H1 (cell line): ENCODE measurements at regions not wholly inside any gene's neighbourhood (a gene's known extent, or its start where the extent isn't known, plus 50 kb on each side); places are given as distances from the start of the nearest gene placed in this dataset.

Experiments used
- CBX5 ChIP-seq: fragments of 300-800, 300-1000 bp; sonication (generic); IDR thresholded peaks from 2 replicates; pipeline ENCODE4 v1.7.1; 2016; ENCODE audit warnings: antibody characterized with exemption, low read length, low read depth
- CBX8 ChIP-seq: fragments of 300-800, 300-1000 bp; sonication (generic); IDR thresholded peaks from 2 replicates; pipeline ENCODE4 v1.7.1; 2016; ENCODE audit warnings: low read depth, low read length, borderline replicate concordance
- NANOG ChIP-seq: IDR thresholded peaks from 2 replicates; pipeline ENCODE4 v1.6.1; 2011; ENCODE audit warnings: low read length, low read depth, mild to moderate bottlenecking, inconsistent platforms; ENCODE audit not compliant: insufficient read depth, poor library complexity, severe bottlenecking
- TF ChIP-seq, protein P1 (sequence below): IDR thresholded peaks from 2 replicates; pipeline ENCODE4 v1.6.1; 2011; ENCODE audit warnings: low read length, improper control_type of control experiment

GRCh38 chr9:120066315-120066714, 513.7 kb downstream of the CDK5RAP2 start (continued):
- TF ChIP-seq CBX8 (no peak), NANOG (no peak), CBX5 (no peak)
- TF ChIP-seq, protein P1, sequence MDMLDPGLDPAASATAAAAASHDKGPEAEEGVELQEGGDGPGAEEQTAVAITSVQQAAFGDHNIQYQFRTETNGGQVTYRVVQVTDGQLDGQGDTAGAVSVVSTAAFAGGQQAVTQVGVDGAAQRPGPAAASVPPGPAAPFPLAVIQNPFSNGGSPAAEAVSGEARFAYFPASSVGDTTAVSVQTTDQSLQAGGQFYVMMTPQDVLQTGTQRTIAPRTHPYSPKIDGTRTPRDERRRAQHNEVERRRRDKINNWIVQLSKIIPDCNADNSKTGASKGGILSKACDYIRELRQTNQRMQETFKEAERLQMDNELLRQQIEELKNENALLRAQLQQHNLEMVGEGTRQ, result no peak
